T-helper 1 cell treated with Interleukin-12 subunit alpha and Interleukin-12 subunit beta and Interleukin-4 antibody, amounts not matched to agents 30 μg/mL and 1 μg/mL, for 36 hours (primary cell): ENCODE measurements at regions not wholly inside any gene's neighbourhood (a gene's known extent, or its start where the extent isn't known, plus 50 kb on each side); places are given as distances from the start of the nearest gene placed in this dataset.
A peak's percentile ranks its signal among the peaks of the same experiment; 100 is the strongest.

Source experiments
- H3K27ac Mint-ChIP-seq: one replicate; pipeline ENCODE4 v1.8.0; 2021; ENCODE audit warnings: mild to moderate bottlenecking, mixed read lengths
- H3K27me3 Mint-ChIP-seq: one replicate; pipeline ENCODE4 v1.8.0; 2021; ENCODE audit warnings: low read depth, mixed read lengths
- H3K36me3 Mint-ChIP-seq: one replicate; pipeline ENCODE4 v1.8.0; 2021; ENCODE audit warnings: low read depth, mixed read lengths
- H3K4me1 Mint-ChIP-seq: one replicate; pipeline ENCODE4 v1.8.0; 2021; ENCODE audit warnings: low read depth, mixed read lengths
- H3K4me3 Mint-ChIP-seq: one replicate; pipeline ENCODE4 v1.8.0; 2021; ENCODE audit warnings: mild to moderate bottlenecking, moderate library complexity, mixed read lengths
- H3K9me3 Mint-ChIP-seq: one replicate; pipeline ENCODE4 v1.8.0; 2021; ENCODE audit warnings: mixed read lengths

GRCh38 chr9:84107081-84107480 lies 126.5 kb downstream of the RMI1 start:
- H3K4me3 Mint-ChIP-seq: no peak overlapping the region
- no peak overlapping the region for H3K27ac Mint-ChIP-seq
- H3K9me3 Mint-ChIP-seq: peaks cover 5% of the 10 kb centered on the region

GRCh38 chr9:84107995-84108394 lies 127.4 kb downstream of the RMI1 start:
- H3K27me3 Mint-ChIP-seq: peaks cover 26% of the 10 kb centered on the region
- peaks cover 15% of the 10 kb centered on the region for H3K4me1 Mint-ChIP-seq
- H3K36me3 Mint-ChIP-seq: no peaks in the 10 kb centered on the region
- no peak overlapping the region for H3K4me3 Mint-ChIP-seq
- no peak overlapping the region for H3K27ac Mint-ChIP-seq
- peaks cover 10% of the 10 kb centered on the region for H3K9me3 Mint-ChIP-seq

More at GRCh38 chr9:84107081-84107480, 126.5 kb downstream of the RMI1 start:
- Mint-ChIP-seq H3K4me1 (peaks cover 15% of the 10 kb centered on the region), H3K36me3 (no peaks in the 10 kb centered on the region), H3K27me3 (peaks cover 35% of the 10 kb centered on the region)

- Mint-ChIP-seq H3K36me3 (no peaks in the 10 kb centered on the region), H3K27ac (no peak overlapping the region), H3K4me3 (no peak overlapping the region), H3K9me3 (peaks cover 22% of the 10 kb centered on the region), H3K4me1 (peaks cover 13% of the 10 kb centered on the region), H3K27me3 (peaks cover 34% of the 10 kb centered on the region)
Measured at GRCh38 chr9:84111726-84112125, 131.1 kb downstream of the RMI1 start.

- Mint-ChIP-seq H3K27ac (no peak overlapping the region), H3K4me3 (no peak overlapping the region), H3K36me3 (no peaks in the 10 kb centered on the region), H3K4me1 (no peaks in the 10 kb centered on the region), H3K27me3 (peaks cover 13% of the 10 kb centered on the region), H3K9me3 (peaks cover 6% of the 10 kb centered on the region)
Measured at GRCh38 chr9:84121991-84122523, 141.5 kb downstream of the RMI1 start.

GRCh38 chr9:84122572-84122971 lies 142.0 kb downstream of the RMI1 start:
- no peak overlapping the region for H3K27ac Mint-ChIP-seq
- peaks cover 10% of the 10 kb centered on the region for H3K27me3 Mint-ChIP-seq
- no peak overlapping the region for H3K4me3 Mint-ChIP-seq

GRCh38 chr9:84123648-84124406 lies 143.2 kb downstream of the RMI1 start:
- Mint-ChIP-seq H3K27ac (no peak overlapping the region), H3K27me3 (peaks cover 4% of the 10 kb centered on the region), H3K4me1 (no peaks in the 10 kb centered on the region), H3K4me3 (no peak overlapping the region), H3K36me3 (no peaks in the 10 kb centered on the region), H3K9me3 (no peaks in the 10 kb centered on the region)

More at GRCh38 chr9:84122572-84122971, 142.0 kb downstream of the RMI1 start:
- H3K9me3 Mint-ChIP-seq: peaks cover under 1% of the 10 kb centered on the region
- H3K4me1 Mint-ChIP-seq: no peaks in the 10 kb centered on the region
- H3K36me3 Mint-ChIP-seq: no peaks in the 10 kb centered on the region

GRCh38 chr9:84125046-84125445 lies 144.4 kb downstream of the RMI1 start:
- no peaks in the 10 kb centered on the region for H3K9me3 Mint-ChIP-seq
- no peak overlapping the region for H3K4me3 Mint-ChIP-seq
- H3K27ac Mint-ChIP-seq: no peak overlapping the region
- H3K36me3 Mint-ChIP-seq: no peaks in the 10 kb centered on the region
- H3K4me1 Mint-ChIP-seq: no peaks in the 10 kb centered on the region
- H3K27me3 Mint-ChIP-seq: peaks cover 8% of the 10 kb centered on the region

GRCh38 chr9:84129529-84129928 lies 148.9 kb downstream of the RMI1 start:
- H3K4me1 Mint-ChIP-seq: no peaks in the 10 kb centered on the region
- H3K27ac Mint-ChIP-seq: no peak overlapping the region
- H3K36me3 Mint-ChIP-seq: no peaks in the 10 kb centered on the region
- peaks cover 8% of the 10 kb centered on the region for H3K27me3 Mint-ChIP-seq
- no peaks in the 10 kb centered on the region for H3K9me3 Mint-ChIP-seq
- H3K4me3 Mint-ChIP-seq: no peak overlapping the region

- Mint-ChIP-seq H3K9me3 (no peaks in the 10 kb centered on the region), H3K4me1 (peaks cover 10% of the 10 kb centered on the region), H3K4me3 (no peak overlapping the region), H3K27me3 (peaks cover 28% of the 10 kb centered on the region), H3K27ac (no peak overlapping the region), H3K36me3 (no peaks in the 10 kb centered on the region)
Measured at GRCh38 chr9:84136119-84136868, 155.7 kb downstream of the RMI1 start.

GRCh38 chr9:84137968-84138367 lies 157.4 kb downstream of the RMI1 start:
- peaks cover 42% of the 10 kb centered on the region for H3K27me3 Mint-ChIP-seq

GRCh38 chr9:84138541-84138940 lies 157.9 kb downstream of the RMI1 start:
- no peak overlapping the region for H3K27ac Mint-ChIP-seq
- H3K4me3 Mint-ChIP-seq: no peak overlapping the region
- H3K9me3 Mint-ChIP-seq: no peaks in the 10 kb centered on the region
- no peaks in the 10 kb centered on the region for H3K36me3 Mint-ChIP-seq
- H3K27me3 Mint-ChIP-seq: peaks cover 43% of the 10 kb centered on the region
- H3K4me1 Mint-ChIP-seq: peaks cover 10% of the 10 kb centered on the region

More at GRCh38 chr9:84137968-84138367, 157.4 kb downstream of the RMI1 start:
- Mint-ChIP-seq H3K27ac (no peak overlapping the region), H3K4me3 (no peak overlapping the region), H3K36me3 (no peaks in the 10 kb centered on the region), H3K9me3 (no peaks in the 10 kb centered on the region), H3K4me1 (peaks cover 10% of the 10 kb centered on the region)

- Mint-ChIP-seq H3K4me3 (peak overlapping the region; percentile 45), H3K27me3 (peaks cover 47% of the 10 kb centered on the region), H3K27ac (no peak overlapping the region), H3K4me1 (peaks cover 10% of the 10 kb centered on the region), H3K9me3 (no peaks in the 10 kb centered on the region), H3K36me3 (no peaks in the 10 kb centered on the region)
Measured at GRCh38 chr9:84139296-84140070, 158.9 kb downstream of the RMI1 start.

- no peaks in the 10 kb centered on the region for H3K36me3 Mint-ChIP-seq
- H3K4me1 Mint-ChIP-seq: peaks cover 10% of the 10 kb centered on the region
- H3K27me3 Mint-ChIP-seq: peaks cover 47% of the 10 kb centered on the region
- no peaks in the 10 kb centered on the region for H3K9me3 Mint-ChIP-seq
- H3K27ac Mint-ChIP-seq: no peak overlapping the region
- peak overlapping the region; percentile 80 for H3K4me3 Mint-ChIP-seq
Measured at GRCh38 chr9:84140535-84141101, 160.0 kb downstream of the RMI1 start.

GRCh38 chr9:84141741-84142370 lies 161.3 kb downstream of the RMI1 start:
- Mint-ChIP-seq H3K27me3 (peaks cover 47% of the 10 kb centered on the region), H3K4me1 (peaks cover 10% of the 10 kb centered on the region), H3K4me3 (no peak overlapping the region), H3K36me3 (no peaks in the 10 kb centered on the region), H3K9me3 (no peaks in the 10 kb centered on the region), H3K27ac (no peak overlapping the region)
